GM23338 (cell line): ENCODE measurements at regions not wholly inside any gene's neighbourhood (a gene's known extent, or its start where the extent isn't known, plus 50 kb on each side); places are given as distances from the start of the nearest gene placed in this dataset.

Experiments used
- ATAC-seq: fragments of 200-7000 bp; cut with Tn5 transposase; 3 replicates; pipeline ENCODE4 v1.9.1; 2020
- DNase-seq: peaks from one replicate; pipeline ENCODE4 v3.0.0-alpha.2; 2015; ENCODE audit warnings: low spot score
- H2AFZ ChIP-seq: fragments of 200-600 bp; sonication (generic); 2 replicates; pipeline ENCODE4 v1.8.0; 2016; ENCODE audit warnings: antibody characterized with exemption, mild to moderate bottlenecking, moderate library complexity
- H3F3A ChIP-seq: fragments of 200-600 bp; sonication (generic); replicated peaks from 2 replicates; pipeline ENCODE4 v1.8.0; 2017; ENCODE audit warnings: antibody characterized with exemption, mixed run types, low read depth
- H3K27ac ChIP-seq: fragments of 200-600 bp; sonication (generic); 2 replicates; pipeline ENCODE4 v1.6.1; 2016; ENCODE audit warnings: low read depth
- H3K27me3 ChIP-seq: fragments of 200-600 bp; sonication (generic); 2 replicates; pipeline ENCODE4 v1.8.0; 2016; ENCODE audit warnings: mild to moderate bottlenecking, mixed run types, moderate library complexity; ENCODE audit not compliant: insufficient read depth
- H3K36me3 ChIP-seq: fragments of 200-600 bp; sonication (generic); 2 replicates; pipeline ENCODE4 v1.8.0; 2016; ENCODE audit warnings: mild to moderate bottlenecking; ENCODE audit not compliant: insufficient read depth
- H3K4me1 ChIP-seq: fragments of 200-600 bp; sonication (generic); 2 replicates; pipeline ENCODE4 v1.8.0; 2016; ENCODE audit warnings: mild to moderate bottlenecking, moderate library complexity; ENCODE audit not compliant: insufficient read depth
- H3K4me2 ChIP-seq: fragments of 200-600 bp; sonication (generic); 2 replicates; pipeline ENCODE4 v1.7.1; 2017; ENCODE audit warnings: mixed run types
- H3K4me3 ChIP-seq: fragments of 200-600 bp; sonication (generic); 2 replicates; pipeline ENCODE4 v1.6.1; 2016; ENCODE audit warnings: mixed run types
- H3K79me2 ChIP-seq: fragments of 200-600 bp; sonication (generic); replicated peaks from 2 replicates; pipeline ENCODE4 v1.8.0; 2017; ENCODE audit warnings: mild to moderate bottlenecking; ENCODE audit not compliant: insufficient read depth
- H3K9me2 ChIP-seq: fragments of 200-600 bp; sonication (generic); 2 replicates; pipeline ENCODE4 v1.8.0; 2017; ENCODE audit not compliant: insufficient read depth
- H4K20me1 ChIP-seq: fragments of 200-600 bp; sonication (generic); replicated peaks from 2 replicates; pipeline ENCODE4 v1.8.0; 2017; ENCODE audit warnings: mild to moderate bottlenecking; ENCODE audit not compliant: insufficient read depth
- H3K27ac Mint-ChIP-seq: 2 replicates; pipeline ENCODE4 v1.8.0; 2020; ENCODE audit warnings: inconsistent platforms, mild to moderate bottlenecking, moderate library complexity, mixed read lengths
- H3K27me3 Mint-ChIP-seq: 3 replicates; pipeline ENCODE4 v1.8.0; 2022; ENCODE audit warnings: low read depth, mild to moderate bottlenecking, moderate library complexity, mixed read lengths, inconsistent platforms; ENCODE audit not compliant: insufficient read depth, poor library complexity
- H3K36me3 Mint-ChIP-seq: 3 replicates; pipeline ENCODE4 v1.8.0; 2021; ENCODE audit warnings: low read depth, mild to moderate bottlenecking, inconsistent platforms, moderate library complexity, mixed read lengths
- H3K4me1 Mint-ChIP-seq: 3 replicates; pipeline ENCODE4 v1.8.0; 2020; ENCODE audit warnings: mild to moderate bottlenecking, inconsistent platforms, mixed read lengths
- H3K4me3 Mint-ChIP-seq: 3 replicates; pipeline ENCODE4 v1.8.0; 2021; ENCODE audit warnings: moderate library complexity, mild to moderate bottlenecking, inconsistent platforms, mixed read lengths
- H3K9me3 Mint-ChIP-seq: 3 replicates; pipeline ENCODE4 v1.8.0; 2020; ENCODE audit warnings: moderate library complexity, mild to moderate bottlenecking, inconsistent platforms, mixed read lengths
- CREB1 ChIP-seq: fragments of 250-450 bp; sonication (Bioruptor Pico); IDR thresholded peaks from 2 replicates; pipeline ENCODE4 v1.5.0; 2020; ENCODE audit warnings: low read depth, mild to moderate bottlenecking, moderate library complexity
- CTCF ChIP-seq, 2 experiments: fragments of 200-600 bp in 1 of 2; sonication (generic) in 1 of 2; conservative IDR thresholded peaks; 2 replicates each; pipeline versions ENCODE4 v1.5.1 to v1.6.1; 2016 to 2017; ENCODE audit warnings: antibody characterized with exemption in 2 of 2, low read depth in 2 of 2, mild to moderate bottlenecking in 2 of 2, moderate library complexity in 1 of 2
- ETS1 ChIP-seq: IDR thresholded peaks from 2 replicates; pipeline ENCODE4 v1.6.1; 2016; ENCODE audit warnings: antibody characterized with exemption
- EZH2phosphoT487 ChIP-seq: fragments of 200-600 bp; sonication (generic); IDR thresholded peaks from one replicate; pipeline ENCODE4 v1.8.1; 2018; ENCODE audit warnings: antibody characterized with exemption; ENCODE audit not compliant: unreplicated experiment
- JUNB ChIP-seq: IDR thresholded peaks from one replicate; pipeline ENCODE4 v1.6.1; 2016; ENCODE audit warnings: antibody characterized with exemption; ENCODE audit not compliant: unreplicated experiment
- NANOG ChIP-seq: IDR thresholded peaks from 2 replicates; pipeline ENCODE4 v1.6.1; 2016; ENCODE audit warnings: antibody characterized with exemption, borderline replicate concordance
- REST ChIP-seq: IDR thresholded peaks from one replicate; pipeline ENCODE4 v1.6.1; 2018; ENCODE audit warnings: antibody characterized with exemption; ENCODE audit not compliant: unreplicated experiment
- ZNF114 ChIP-seq: fragments of 250-450 bp; sonication (Bioruptor Pico); IDR thresholded peaks from 2 replicates; pipeline ENCODE4 v1.5.0; 2020; ENCODE audit warnings: mild to moderate bottlenecking, moderate library complexity
- ZNF331 ChIP-seq: fragments of 250-450 bp; sonication (Bioruptor Pico); IDR thresholded peaks from 2 replicates; pipeline ENCODE4 v1.5.0; 2020; ENCODE audit warnings: low read depth, mild to moderate bottlenecking, moderate library complexity

DNA sequence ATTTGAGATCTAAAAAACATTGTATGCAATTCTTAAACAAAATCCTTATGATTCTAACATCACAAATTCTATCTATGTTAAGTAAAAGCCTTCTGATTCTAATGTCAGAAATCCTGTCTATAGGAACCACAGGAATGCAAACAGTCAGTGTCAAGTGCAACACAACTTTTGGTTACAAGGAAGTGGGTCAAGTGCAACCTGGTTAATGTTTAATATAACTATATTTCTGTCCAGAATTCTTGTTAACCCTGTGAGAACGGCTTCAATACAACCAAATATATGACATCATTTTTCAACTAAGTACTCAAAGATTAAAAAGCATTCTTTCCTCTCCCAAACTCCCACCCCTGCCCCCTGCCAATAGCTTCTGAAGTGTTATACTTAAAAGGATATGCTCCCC lies 107.9 kb upstream of the PLEKHA5 start:
- no peaks in the 10 kb centered on the region for H3K79me2 ChIP-seq
- H3K9me3 Mint-ChIP-seq = peaks cover 9% of the 10 kb centered on the region; the same call in 2 of the 3 replicates
- H3K4me1 ChIP-seq = peaks cover 27% of the 10 kb centered on the region
- TF ChIP-seq EZH2phosphoT487 = no peak
- DNase-seq (no peak), ATAC-seq (no peak)
- H3K27me3 Mint-ChIP-seq = no peaks in the 10 kb centered on the region
- no peaks in the 10 kb centered on the region for H3K36me3 ChIP-seq
- no peak overlapping the region for H3K4me2 ChIP-seq
- peaks cover 16% of the 10 kb centered on the region for H3K4me1 Mint-ChIP-seq
- H3K27ac Mint-ChIP-seq = no peak overlapping the region
- no peak overlapping the region for H3K4me3 Mint-ChIP-seq
- 0 out of 2 replicates have a peak, but pooled peaks cover 2% of the 10 kb centered on the region for H3K9me2 ChIP-seq
- H2AFZ ChIP-seq = no peak overlapping the region
- no peak overlapping the region for H3K27ac ChIP-seq
- H4K20me1 ChIP-seq = no peaks in the 10 kb centered on the region
- H3K4me3 ChIP-seq = no peak overlapping the region
- H3K36me3 Mint-ChIP-seq = peaks cover 9% of the 10 kb centered on the region; the same call in 2 of the 3 replicates
- no peaks in the 10 kb centered on the region for H3F3A ChIP-seq
- no peaks in the 10 kb centered on the region for H3K27me3 ChIP-seq

GRCh38 chr12:19025582-19025981 lies 104.0 kb upstream of the PLEKHA5 start:
- DNase-seq (no peak), ATAC-seq (peak; percentile 50; the same call in 2 of the 3 replicates)
- H3K36me3 Mint-ChIP-seq = peaks cover 9% of the 10 kb centered on the region; the same call in 2 of the 3 replicates
- Histone ChIP-seq H3K9me2 (0 out of 2 replicates have a peak, but pooled peaks cover 2% of the 10 kb centered on the region), H3K4me3 (no peak overlapping the region), H2AFZ (no peak overlapping the region; the same call in 1 of the 2 replicates), H3K79me2 (no peaks in the 10 kb centered on the region), H3K4me2 (0 out of 2 replicates have a peak overlapping the region, but pooled peaks have one; percentile 18), H3F3A (no peaks in the 10 kb centered on the region), H3K27me3 (no peaks in the 10 kb centered on the region), H4K20me1 (no peaks in the 10 kb centered on the region), H3K27ac (peak overlapping the region; percentile 27; the same call in 1 of the 2 replicates), H3K36me3 (no peaks in the 10 kb centered on the region), H3K4me1 (peaks cover 24% of the 10 kb centered on the region)
- no peak overlapping the region for H3K27ac Mint-ChIP-seq
- peaks cover 9% of the 10 kb centered on the region; the same call in 2 of the 3 replicates for H3K9me3 Mint-ChIP-seq
- H3K27me3 Mint-ChIP-seq = no peaks in the 10 kb centered on the region
- no peak for TF ChIP-seq REST
- no peak for TF ChIP-seq ETS1
- no peak for TF ChIP-seq CTCF (conservative IDR thresholded peaks at IDR 0.05; ENCODE audit: low read depth in 2 of 2)
- TF ChIP-seq CREB1 (CRISPR knock-in tag) = no peak
- no peak for TF ChIP-seq JUNB
- no peak for TF ChIP-seq NANOG
- no peak for TF ChIP-seq ZNF114
- TF ChIP-seq ZNF331 (CRISPR knock-in tag) = no peak
- H3K4me1 Mint-ChIP-seq = peaks cover 11% of the 10 kb centered on the region; the same call in 2 of the 3 replicates
- H3K4me3 Mint-ChIP-seq = no peak overlapping the region
